OCI-LY7 (cell line): ENCODE measurements at regions not wholly inside any gene's neighbourhood (a gene's known extent, or its start where the extent isn't known, plus 50 kb on each side); places are given as distances from the start of the nearest gene placed in this dataset.

Experiments
- BruUV-seq: library from RNA; stranded (reverse); fragments of 400-500 nt; replicated peaks from 2 replicates; lab custom pipeline; 2021; lab: Mats Ljungman, UMichigan
- CTCF ChIA-PET: fragments of 300-600 bp; sonication (Branson Sonifier 250); formaldehyde crosslinking; loops from one replicate; lab custom pipeline; 2022; ENCODE audit warnings: antibody characterized with exemption; ENCODE audit not compliant: unreplicated experiment; lab: Charles Lee
- POLR2A ChIA-PET: fragments of 300-600 bp; sonication (Branson Sonifier 250); formaldehyde crosslinking; loops from one replicate; lab custom pipeline; 2022; ENCODE audit warnings: antibody characterized with exemption; lab: Charles Lee
- DNase-seq: peaks from one replicate; pipeline ENCODE4 v3.0.0-alpha.2; 2015; ENCODE audit warnings: low spot score
- H2AFZ ChIP-seq: fragments of 200-600 bp; sonication (generic), shearing (Covaris generic); 2 replicates; pipeline ENCODE4 v1.6.1; 2014; ENCODE audit warnings: mild to moderate bottlenecking, antibody characterized with exemption, low read length, moderate library complexity
- H3K27ac ChIP-seq: fragments of 200-600 bp; sonication (generic); 2 replicates; pipeline ENCODE4 v1.5.1; 2014; ENCODE audit warnings: mixed run types, low read depth, mild to moderate bottlenecking, moderate library complexity, low read length, inconsistent platforms; ENCODE audit not compliant: poor library complexity, severe bottlenecking
- H3K36me3 ChIP-seq: fragments of 200-600 bp; sonication (generic); 2 replicates; pipeline ENCODE4 v1.6.1; 2014; ENCODE audit warnings: mild to moderate bottlenecking, antibody characterized with exemption, low read length, moderate library complexity, mixed read lengths; ENCODE audit not compliant: insufficient read depth
- H3K4me1 ChIP-seq: fragments of 200-600 bp; sonication (generic); 2 replicates; pipeline ENCODE4 v1.5.1; 2014; ENCODE audit warnings: mild to moderate bottlenecking, low read length; ENCODE audit not compliant: insufficient read depth, poor library complexity, severe bottlenecking
- H3K4me2 ChIP-seq: fragments of 200-600 bp; sonication (generic); 2 replicates; pipeline ENCODE4 v1.6.1; 2014; ENCODE audit warnings: mild to moderate bottlenecking, low read length
- H3K4me3 ChIP-seq: fragments of 200-600 bp; sonication (generic); 2 replicates; pipeline ENCODE4 v1.5.1; 2014; ENCODE audit warnings: mild to moderate bottlenecking, low read depth, low read length; ENCODE audit not compliant: poor library complexity, severe bottlenecking
- H3K79me2 ChIP-seq: fragments of 200-600 bp; sonication (generic); 2 replicates; pipeline ENCODE4 v1.6.1; 2016; ENCODE audit warnings: low read depth, mild to moderate bottlenecking, low read length, moderate library complexity, mixed read lengths; ENCODE audit not compliant: insufficient read depth
- H3K9me2 ChIP-seq: fragments of 200-600 bp; sonication (generic); 2 replicates; pipeline ENCODE4 v1.6.1; 2016; ENCODE audit warnings: mild to moderate bottlenecking, low read length, mixed read lengths; ENCODE audit not compliant: insufficient read depth
- H3K9me3 ChIP-seq: fragments of 200-600 bp; sonication (generic); 2 replicates; pipeline ENCODE4 v1.6.1; 2014; ENCODE audit warnings: mild to moderate bottlenecking, mixed run types, low read length, mixed read lengths
- H4K20me1 ChIP-seq: fragments of 200-600 bp; sonication (generic); 2 replicates; pipeline ENCODE4 v1.6.1; 2014; ENCODE audit warnings: mild to moderate bottlenecking, antibody characterized with exemption, low read length, moderate library complexity, mixed read lengths; ENCODE audit not compliant: insufficient read depth
- EZH2phosphoT487 ChIP-seq: fragments of 200-600 bp; sonication (generic); IDR thresholded peaks from 2 replicates; pipeline ENCODE4 v1.6.1; 2018; ENCODE audit warnings: low read depth, borderline replicate concordance, mild to moderate bottlenecking, mixed run types, antibody characterized with exemption, low read length, moderate library complexity, mixed read lengths
- intact Hi-C: fragments of 100-400 bp; cut with micrococcal nuclease; formaldehyde crosslinking; loops from one replicate; pipeline ENCODE4 v1.10.0; 2022; ENCODE audit not compliant: unreplicated experiment
- TF ChIP-seq, protein P1 (sequence below): fragments of 200-600 bp; sonication (generic); conservative IDR thresholded peaks from 2 replicates; pipeline ENCODE4 v1.5.1; 2014; ENCODE audit warnings: mild to moderate bottlenecking, antibody characterized with exemption, low read length, moderate library complexity, mixed read lengths

DNA sequence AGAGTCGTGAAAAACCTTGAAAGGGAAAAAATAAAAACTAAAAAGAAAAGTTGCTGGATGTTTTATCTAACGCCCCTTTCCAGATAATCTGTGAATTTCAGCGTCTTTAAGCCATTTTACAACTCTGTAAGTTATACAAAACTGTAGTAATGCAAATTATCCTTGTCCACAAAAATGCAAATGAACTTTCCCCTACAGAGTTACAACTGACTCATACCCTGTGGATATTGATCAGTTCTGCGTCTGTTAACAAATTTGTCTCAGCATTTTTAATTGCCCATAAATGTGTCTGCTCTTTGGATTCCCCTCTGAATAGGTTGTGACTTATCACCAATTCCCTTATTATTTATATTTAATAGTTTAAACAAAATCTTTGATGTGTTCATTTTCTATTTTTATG is 105.9 kb upstream of the PRLR start:
- Histone ChIP-seq H2AFZ (no peak overlapping the region), H3K27ac (no peak overlapping the region), H3K4me1 (no peaks in the 10 kb centered on the region), H3K4me2 (no peak overlapping the region), H3K79me2 (no peaks in the 10 kb centered on the region), H3K9me2 (no peaks in the 10 kb centered on the region), H4K20me1 (no peaks in the 10 kb centered on the region), H3K9me3 (no peaks in the 10 kb centered on the region), H3K36me3 (no peaks in the 10 kb centered on the region), H3K4me3 (no peak overlapping the region)
- ChIA-PET CTCF (no interaction called here), POLR2A (interaction anchor here (0.5 to 0.6 kb wide), 2 partner anchors 49 to 724 kb away, joined by 3 read pairs; no protein-coding TSS in a partner anchor)
- no peak for TF ChIP-seq EZH2phosphoT487
- TF ChIP-seq, protein P1, sequence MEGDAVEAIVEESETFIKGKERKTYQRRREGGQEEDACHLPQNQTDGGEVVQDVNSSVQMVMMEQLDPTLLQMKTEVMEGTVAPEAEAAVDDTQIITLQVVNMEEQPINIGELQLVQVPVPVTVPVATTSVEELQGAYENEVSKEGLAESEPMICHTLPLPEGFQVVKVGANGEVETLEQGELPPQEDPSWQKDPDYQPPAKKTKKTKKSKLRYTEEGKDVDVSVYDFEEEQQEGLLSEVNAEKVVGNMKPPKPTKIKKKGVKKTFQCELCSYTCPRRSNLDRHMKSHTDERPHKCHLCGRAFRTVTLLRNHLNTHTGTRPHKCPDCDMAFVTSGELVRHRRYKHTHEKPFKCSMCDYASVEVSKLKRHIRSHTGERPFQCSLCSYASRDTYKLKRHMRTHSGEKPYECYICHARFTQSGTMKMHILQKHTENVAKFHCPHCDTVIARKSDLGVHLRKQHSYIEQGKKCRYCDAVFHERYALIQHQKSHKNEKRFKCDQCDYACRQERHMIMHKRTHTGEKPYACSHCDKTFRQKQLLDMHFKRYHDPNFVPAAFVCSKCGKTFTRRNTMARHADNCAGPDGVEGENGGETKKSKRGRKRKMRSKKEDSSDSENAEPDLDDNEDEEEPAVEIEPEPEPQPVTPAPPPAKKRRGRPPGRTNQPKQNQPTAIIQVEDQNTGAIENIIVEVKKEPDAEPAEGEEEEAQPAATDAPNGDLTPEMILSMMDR: no peak
- no TSS peak for BruUV-seq
- intact Hi-C loops: no loop called here
- no peak for DNase-seq

DNA sequence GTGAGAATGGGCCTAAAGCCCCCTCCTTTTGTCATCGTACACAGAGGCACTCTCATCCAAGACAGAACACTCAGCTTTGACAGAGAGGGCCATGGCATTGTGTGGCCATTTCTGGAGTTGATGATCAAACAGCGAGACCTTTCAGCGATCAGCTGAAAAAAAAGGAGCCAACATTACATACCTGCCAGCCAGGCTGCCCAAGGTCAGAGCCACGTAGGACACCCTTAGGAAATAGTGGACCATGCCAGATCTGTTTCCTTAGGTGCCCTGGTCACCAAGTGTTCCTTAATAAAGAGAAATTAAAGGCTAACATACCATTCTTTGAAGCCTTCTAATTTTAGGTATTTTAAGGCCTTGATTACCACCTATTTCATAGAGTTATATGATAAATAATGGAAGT is 105.5 kb upstream of the PRLR start:
- H3K79me2 ChIP-seq: no peaks in the 10 kb centered on the region
- ChIA-PET POLR2A (no interaction called here), CTCF (no interaction called here)
- H2AFZ ChIP-seq: no peak overlapping the region
- no peaks in the 10 kb centered on the region for H3K36me3 ChIP-seq
- no peaks in the 10 kb centered on the region for H3K9me2 ChIP-seq
- H3K4me1 ChIP-seq: no peaks in the 10 kb centered on the region
- DNase-seq: no peak
- no peak overlapping the region for H3K4me3 ChIP-seq
- intact Hi-C loops: no loop called here
- no peak overlapping the region for H3K4me2 ChIP-seq
- H3K9me3 ChIP-seq: no peaks in the 10 kb centered on the region
- TF ChIP-seq, protein P1: no peak
- TF ChIP-seq EZH2phosphoT487: no peak
- H3K27ac ChIP-seq: no peak overlapping the region
- H4K20me1 ChIP-seq: no peaks in the 10 kb centered on the region
- no TSS peak for BruUV-seq

DNA sequence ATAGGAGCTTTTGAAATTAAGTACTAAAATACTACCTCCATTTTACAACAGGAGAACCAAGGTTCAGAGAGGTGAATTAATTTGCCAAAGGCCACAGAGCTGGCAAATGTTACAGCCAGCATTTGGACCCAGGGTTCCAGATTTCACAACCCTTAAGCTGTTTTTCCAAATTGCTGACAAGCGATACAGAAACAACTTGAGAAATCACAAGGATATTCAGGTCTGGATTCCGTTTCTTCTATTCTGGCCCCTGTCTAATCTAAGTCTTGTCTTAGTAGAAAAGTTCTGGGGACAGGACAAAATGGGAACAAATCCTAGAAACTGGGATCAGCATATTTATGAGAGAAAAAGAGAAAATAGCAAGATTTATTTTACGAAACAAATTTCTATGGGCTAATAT is 103.1 kb upstream of the PRLR start:
- Histone ChIP-seq H3K27ac (no peak overlapping the region), H3K79me2 (no peaks in the 10 kb centered on the region), H3K4me3 (no peak overlapping the region), H4K20me1 (no peaks in the 10 kb centered on the region), H3K9me3 (no peaks in the 10 kb centered on the region), H3K36me3 (no peaks in the 10 kb centered on the region), H3K9me2 (no peaks in the 10 kb centered on the region), H3K4me2 (no peak overlapping the region), H3K4me1 (no peaks in the 10 kb centered on the region), H2AFZ (no peak overlapping the region)
- ChIA-PET CTCF (no interaction called here), POLR2A (interaction anchor here (0.7 kb wide), 1 partner anchor 79 kb away, joined by 3 read pairs; no protein-coding TSS in a partner anchor)
- no peak for DNase-seq
- BruUV-seq: no TSS peak
- intact Hi-C loops: no loop called here
- no peak for TF ChIP-seq EZH2phosphoT487
- TF ChIP-seq, protein P1: no peak
